GM12892 (cell line): ENCODE measurements at regions not wholly inside any gene's neighbourhood (a gene's known extent, or its start where the extent isn't known, plus 50 kb on each side); places are given as distances from the start of the nearest gene placed in this dataset.

Source experiments
- POLR2A ChIP-seq: IDR thresholded peaks from 2 replicates; pipeline ENCODE4 v1.6.1; 2011; ENCODE audit warnings: low read depth, low read length, control low read depth
- POLR2AphosphoS5 ChIP-seq: IDR thresholded peaks from 2 replicates; pipeline ENCODE4 v1.6.1; 2011; ENCODE audit warnings: low read depth, low read length, control low read depth

DNA sequence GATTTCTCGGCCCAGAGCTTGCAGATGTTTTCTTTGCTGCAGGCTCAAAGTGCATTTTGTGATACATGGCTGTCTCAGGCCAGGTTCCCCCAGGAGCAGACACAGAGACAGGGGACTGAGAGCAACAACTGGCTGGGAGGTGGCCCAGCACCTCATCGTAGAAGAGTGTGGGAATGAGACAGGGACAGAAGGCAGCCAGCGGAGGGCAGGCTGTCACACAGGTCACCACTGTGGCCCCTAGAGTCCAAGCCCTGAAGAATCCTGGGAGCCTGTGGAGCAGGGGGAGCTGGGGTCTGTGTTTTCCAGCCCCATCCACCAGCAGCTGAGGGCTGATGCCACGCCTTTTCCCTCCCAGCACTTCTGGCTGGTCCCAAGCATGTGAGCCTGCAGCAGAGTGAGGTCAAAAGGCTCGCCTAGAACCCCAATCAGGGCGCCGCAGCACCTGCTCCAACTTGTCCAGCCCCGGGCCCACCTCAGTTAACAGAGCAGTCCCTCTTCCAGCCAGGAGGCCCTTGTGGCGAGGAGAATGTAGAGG, 723.8 kb downstream of the UQCRFS1 start:
- no peak for TF ChIP-seq POLR2AphosphoS5
- TF ChIP-seq POLR2A: no peak
